B cell (primary cell): ENCODE measurements at regions not wholly inside any gene's neighbourhood (a gene's known extent, or its start where the extent isn't known, plus 50 kb on each side); places are given as distances from the start of the nearest gene placed in this dataset.

Source experiments
- ATAC-seq: fragments of 200-7000 bp; cut with Tn5 transposase; one replicate; pipeline ENCODE4 v1.10.0; 2021; ENCODE audit warnings: low read depth, mild to moderate bottlenecking, moderate number of reproducible peaks, moderate library complexity
- CTCF ChIA-PET: fragments of 350-600 bp; sonication (Branson Sonifier 250); formaldehyde crosslinking; loops from one replicate; lab custom pipeline; 2021; ENCODE audit warnings: antibody characterized with exemption, inconsistent platforms; lab: Charles Lee
- POLR2A ChIA-PET: fragments of 350-600 bp; sonication (Branson Sonifier 250); formaldehyde crosslinking; loops from one replicate; lab custom pipeline; 2021; ENCODE audit warnings: antibody characterized with exemption; lab: Charles Lee
- DNase-seq: peaks from one replicate; pipeline ENCODE4 v3.0.0; 2013
- H2AFZ ChIP-seq: 2 replicates; pipeline ENCODE4 v1.6.1; 2012; ENCODE audit warnings: mild to moderate bottlenecking, low read depth, low read length; ENCODE audit not compliant: insufficient read depth, poor library complexity, severe bottlenecking
- H3K27ac ChIP-seq, 2 donors: 1 replicate in 1 of 2; 2 replicates in 1 of 2; pipeline ENCODE4 v1.5.1; 2012 to 2013; ENCODE audit warnings: low read length in 2 of 2, mild to moderate bottlenecking in 2 of 2, moderate library complexity in 1 of 2
- H3K27me3 ChIP-seq, 4 experiments: fragments of 200-600 bp in 1 of 4; sonication (generic) in 1 of 4; replicated peaks in 1 of 4; 1 replicate in 2 of 4; 2 replicates in 2 of 4; pipeline versions ENCODE4 v1.6.1 to v1.7.0; 2013 to 2016; ENCODE audit warnings: low read length in 3 of 4, mild to moderate bottlenecking in 2 of 4, mixed read lengths in 1 of 4, moderate library complexity in 1 of 4; ENCODE audit not compliant: insufficient read depth in 4 of 4, control insufficient read depth in 3 of 4; ENCODE audit errors: control extremely low read depth in 1 of 4
- H3K36me3 ChIP-seq, 2 experiments: replicated peaks in 1 of 2; 1 replicate in 1 of 2; 2 replicates in 1 of 2; pipeline versions ENCODE4 v1.6.1 to v1.7.1; 2013; ENCODE audit warnings: low read length in 1 of 2; ENCODE audit not compliant: insufficient read depth in 2 of 2, control insufficient read depth in 1 of 2; ENCODE audit errors: control extremely low read depth in 1 of 2, extremely low read depth in 1 of 2
- H3K4me1 ChIP-seq, 2 donors: fragments of 200-600 bp in 1 of 2; sonication (generic) in 1 of 2; 1 replicate in 1 of 2; 2 replicates in 1 of 2; pipeline versions ENCODE4 v1.5.1 to v1.6.1; 2013 to 2017; ENCODE audit warnings: low read length in 2 of 2; ENCODE audit not compliant: control insufficient read depth in 2 of 2, insufficient read depth in 2 of 2
- H3K4me2 ChIP-seq: replicated peaks from 2 replicates; pipeline ENCODE3; 2012; ENCODE audit warnings: mild to moderate bottlenecking, low read depth, low read length; ENCODE audit not compliant: poor library complexity, severe bottlenecking
- H3K4me3 ChIP-seq, 5 experiments: fragments of 200-600 bp in 1 of 5; sonication (generic) in 1 of 5; 1 replicate in 3 of 5; 2 replicates in 2 of 5; pipeline versions ENCODE4 v1.5.1 to v1.7.0; 2011 to 2016; ENCODE audit warnings: low read length in 4 of 5, mild to moderate bottlenecking in 4 of 5, low read depth in 2 of 5, control low read depth in 1 of 5, moderate library complexity in 1 of 5; ENCODE audit not compliant: insufficient read depth in 1 of 5; ENCODE audit errors: control extremely low read depth in 1 of 5, extremely low read depth in 1 of 5
- H3K79me2 ChIP-seq: fragments of 200-600 bp; sonication (generic); one replicate; pipeline ENCODE4 v1.6.0; 2016; ENCODE audit warnings: low read length; ENCODE audit not compliant: control insufficient read depth, insufficient read depth
- H3K9ac ChIP-seq: fragments of 200-600 bp; sonication (generic); 2 replicates; pipeline ENCODE4 v1.6.1; 2017; ENCODE audit warnings: mild to moderate bottlenecking, low read length, moderate library complexity
- H3K9me3 ChIP-seq, 3 donors: one replicate each; pipeline versions ENCODE4 v1.6.1 to v1.7.1; 2013; ENCODE audit warnings: low read length in 2 of 3; ENCODE audit not compliant: control insufficient read depth in 2 of 3, insufficient read depth in 1 of 3; ENCODE audit errors: control extremely low read depth in 1 of 3
- H4K20me1 ChIP-seq: 2 replicates; pipeline ENCODE4 v1.6.0; 2012; ENCODE audit warnings: mild to moderate bottlenecking, low read length; ENCODE audit not compliant: insufficient read depth, control insufficient read depth, poor library complexity, severe bottlenecking
- H3K27ac Mint-ChIP-seq: one replicate; pipeline ENCODE4 v1.8.0; 2021; ENCODE audit warnings: mixed read lengths
- H3K27me3 Mint-ChIP-seq: one replicate; pipeline ENCODE4 v1.8.0; 2021; ENCODE audit warnings: mixed read lengths
- H3K4me1 Mint-ChIP-seq: one replicate; pipeline ENCODE4 v1.8.0; 2021; ENCODE audit warnings: mixed read lengths
- H3K4me3 Mint-ChIP-seq: one replicate; pipeline ENCODE4 v1.8.0; 2021; ENCODE audit warnings: mixed read lengths
- H3K9me3 Mint-ChIP-seq: one replicate; pipeline ENCODE4 v1.8.0; 2022; ENCODE audit warnings: mixed read lengths; ENCODE audit not compliant: insufficient read depth
- CTCF ChIP-seq: fragments of 200-600 bp; IDR thresholded peaks from one replicate; pipeline ENCODE4 v1.8.0; 2022; ENCODE audit warnings: antibody characterized with exemption, mild to moderate bottlenecking
- EZH2 ChIP-seq: IDR thresholded peaks from 2 replicates; pipeline ENCODE4 v1.6.1; 2012; ENCODE audit warnings: borderline replicate concordance, low read depth, mild to moderate bottlenecking, moderate library complexity, low read length; ENCODE audit not compliant: insufficient read depth, poor library complexity, severe bottlenecking
- WGBS: methylation state at CpG from one replicate; pipeline ENCODE4 v1.1.5; 2013; ENCODE audit warnings: missing lambda C conversion rate; ENCODE audit not compliant: insufficient coverage; 5-methylcytosine and 5-hydroxymethylcytosine counted together
- intact Hi-C: fragments of 100-400 bp; cut with micrococcal nuclease; formaldehyde crosslinking; loops from one replicate; pipeline ENCODE4 v1.10.0; 2022

- Histone ChIP-seq H3K9ac (no peak overlapping the region), H3K4me2 (no peak overlapping the region), H2AFZ (no peak overlapping the region), H3K9me3 (no peaks in the 10 kb centered on the region), H4K20me1 (no peaks in the 10 kb centered on the region), H3K36me3 (no peaks in the 10 kb centered on the region), H3K27me3 (no peaks in the 10 kb centered on the region), H3K79me2 (no peaks in the 10 kb centered on the region), H3K4me3 (no peak overlapping the region), H3K4me1 (no peaks in the 10 kb centered on the region), H3K27ac (no peak overlapping the region)
- Mint-ChIP-seq H3K9me3 (no peaks in the 10 kb centered on the region), H3K27me3 (no peaks in the 10 kb centered on the region), H3K4me1 (peaks cover 12% of the 10 kb centered on the region), H3K27ac (no peak overlapping the region), H3K4me3 (no peak overlapping the region)
- ChIA-PET POLR2A (no interaction called here), CTCF (interaction anchor here (1.0 kb wide), 1 partner anchor 10 kb away, joined by 3 read pairs; no protein-coding TSS in a partner anchor)
- no CpG with 5 or more reads among the region's 2 CpGs for WGBS
- DNase-seq: no peak
- ATAC-seq: no peak
- no peak for TF ChIP-seq EZH2
- intact Hi-C loops: no loop called here
Observed at GRCh38 chr12:89839444-89839843, 130.8 kb upstream of the ATP2B1 start.

- Mint-ChIP-seq H3K4me3 (no peak overlapping the region), H3K27me3 (no peaks in the 10 kb centered on the region), H3K4me1 (peaks cover 12% of the 10 kb centered on the region), H3K9me3 (no peaks in the 10 kb centered on the region), H3K27ac (no peak overlapping the region)
- ATAC-seq (no peak), DNase-seq (no peak)
- H3K79me2 ChIP-seq: no peaks in the 10 kb centered on the region
- intact Hi-C loops: no loop called here
- H3K9me3 ChIP-seq: no peaks in the 10 kb centered on the region
- H3K4me2 ChIP-seq: no peak overlapping the region
- H2AFZ ChIP-seq: no peak overlapping the region
- no peaks in the 10 kb centered on the region for H3K27me3 ChIP-seq
- ChIA-PET CTCF (interaction anchor here (1.0 to 1.3 kb wide), 3 partner anchors 10 to 264 kb away, joined by 3 to 5 read pairs (median 3); no protein-coding TSS in a partner anchor), POLR2A (no interaction called here)
- no CpG with 5 or more reads among the region's 1 CpG for WGBS
- no peak overlapping the region for H3K9ac ChIP-seq
- H3K27ac ChIP-seq: no peak overlapping the region
- no peaks in the 10 kb centered on the region for H3K36me3 ChIP-seq
- H3K4me1 ChIP-seq: no peaks in the 10 kb centered on the region
- no peaks in the 10 kb centered on the region for H4K20me1 ChIP-seq
- TF ChIP-seq CTCF: no peak
- no peak for TF ChIP-seq EZH2
- H3K4me3 ChIP-seq: no peak overlapping the region
Observed at GRCh38 chr12:89838833-89839232, 130.2 kb upstream of the ATP2B1 start.
